ENCODE measurements at regions not wholly inside any gene's neighbourhood (a gene's known extent, or its start where the extent isn't known, plus 50 kb on each side); places are given as distances from the start of the nearest gene placed in this dataset.

- no peak for DNase-seq
Observed at GRCh38 chr11:120061036-120061760, 76.7 kb downstream of the TRIM29 start.

- DNase-seq = no peak
Observed at GRCh38 chr11:120060512-120060911, 77.4 kb downstream of the TRIM29 start.

GRCh38 chr11:120058931-120059330 lies 79.0 kb downstream of the TRIM29 start:
- DNase-seq = no peak

- DNase-seq = no peak
Observed at GRCh38 chr11:120057595-120058581, 80.0 kb downstream of the TRIM29 start.

GRCh38 chr11:120057028-120057330 lies 80.9 kb downstream of the TRIM29 start:
- no peak for DNase-seq

GRCh38 chr11:120056301-120057027 lies 81.4 kb downstream of the TRIM29 start:
- DNase-seq = no peak

- peak; percentile 36 for DNase-seq
Observed at GRCh38 chr11:120055646-120056045, 82.3 kb downstream of the TRIM29 start.

- no peak for DNase-seq
Observed at GRCh38 chr11:120054753-120055045, 83.2 kb downstream of the TRIM29 start.

GRCh38 chr11:120054016-120054752 lies 83.7 kb downstream of the TRIM29 start:
- DNase-seq = no peak

GRCh38 chr11:120052196-120052775 lies 85.6 kb downstream of the TRIM29 start:
- DNase-seq = no peak

- peak; percentile 73 for DNase-seq
Observed at GRCh38 chr11:120044011-120044675, 93.8 kb downstream of the TRIM29 start.

- DNase-seq = no peak
Observed at GRCh38 chr11:120043328-120043945, 94.5 kb downstream of the TRIM29 start.

GRCh38 chr11:120041625-120042024 lies 96.3 kb downstream of the TRIM29 start:
- no peak for DNase-seq

- DNase-seq = peak; percentile 74
Observed at GRCh38 chr11:120040151-120040840, 97.6 kb downstream of the TRIM29 start.

- no peak for DNase-seq
Observed at GRCh38 chr11:120039039-120039438, 98.9 kb downstream of the TRIM29 start.

GRCh38 chr11:120037111-120037510 lies 100.8 kb downstream of the TRIM29 start:
- DNase-seq = no peak

GRCh38 chr11:120035756-120036155 lies 102.2 kb downstream of the TRIM29 start:
- no peak for DNase-seq

- DNase-seq = peak; percentile 95
Observed at GRCh38 chr11:120034881-120035630, 102.9 kb downstream of the TRIM29 start.

GRCh38 chr11:120034176-120034875 lies 103.6 kb downstream of the TRIM29 start:
- no peak for DNase-seq

Measured in tongue (tissue), 1 donor.